Dedifferentiated amniotic fluid mesenchymal stem cell (primary cell): ENCODE measurements at regions not wholly inside any gene's neighbourhood (a gene's known extent, or its start where the extent isn't known, plus 50 kb on each side); places are given as distances from the start of the nearest gene placed in this dataset.
"Not testable (repeated sequence)": the region's sequence is repeated elsewhere in the genome, so short reads cannot be mapped to it uniquely, and the experiment has no call there.

Source experiments
- DNase-seq: peaks from one replicate; pipeline ENCODE4 v3.0.0-alpha.2; 2016; ENCODE audit errors: extremely low spot score

- DNase-seq = no peak
Measured at GRCh38 chr16:59114790-59115189, 380.7 kb upstream of the GOT2 start.

- no peak for DNase-seq
Measured at GRCh38 chr16:59113004-59113670, 379.0 kb upstream of the GOT2 start.

GRCh38 chr16:59111280-59111679, 377.2 kb upstream of the GOT2 start:
- DNase-seq = no peak

DNA sequence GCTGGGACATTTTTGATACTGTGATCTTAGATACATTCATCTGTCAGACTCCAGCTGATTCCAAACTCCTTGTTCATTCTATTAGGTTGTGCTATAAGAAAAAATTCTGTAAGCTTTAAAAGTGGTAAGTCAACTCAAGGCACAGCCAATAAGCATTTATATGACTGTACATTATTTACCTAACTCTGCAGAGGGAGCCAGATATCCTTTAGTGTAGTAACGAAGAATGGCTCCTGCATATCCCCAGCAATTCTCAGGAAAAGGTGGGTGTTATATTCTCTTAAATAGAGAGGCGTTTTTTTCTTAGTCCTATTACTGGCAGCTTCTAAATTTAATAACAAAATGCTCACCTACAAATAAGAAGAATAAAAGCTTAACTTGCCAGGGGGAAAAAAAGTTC, 374.3 kb upstream of the GOT2 start:
- DNase-seq = no peak

DNA sequence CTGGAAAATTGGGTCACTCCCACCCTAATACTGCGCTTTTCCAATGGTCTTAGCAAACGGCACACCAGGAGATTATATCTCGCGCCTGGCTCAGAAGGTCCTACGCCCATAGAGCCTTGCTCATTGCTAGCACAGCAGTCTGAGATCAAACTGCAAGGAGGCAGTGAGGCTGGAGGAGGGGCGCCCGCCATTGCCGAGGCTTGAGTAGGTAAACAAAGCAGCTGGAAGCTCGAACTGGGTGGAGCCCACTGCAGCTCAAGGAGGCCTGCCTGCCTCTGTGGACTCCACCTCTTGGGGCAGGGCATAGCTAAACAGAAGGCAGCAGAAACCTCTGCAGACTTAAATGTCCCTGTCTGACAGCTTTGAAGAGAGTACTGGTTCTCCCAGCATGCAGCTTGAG, 362.6 kb upstream of the GOT2 start:
- DNase-seq = not testable (repeated sequence)

DNA sequence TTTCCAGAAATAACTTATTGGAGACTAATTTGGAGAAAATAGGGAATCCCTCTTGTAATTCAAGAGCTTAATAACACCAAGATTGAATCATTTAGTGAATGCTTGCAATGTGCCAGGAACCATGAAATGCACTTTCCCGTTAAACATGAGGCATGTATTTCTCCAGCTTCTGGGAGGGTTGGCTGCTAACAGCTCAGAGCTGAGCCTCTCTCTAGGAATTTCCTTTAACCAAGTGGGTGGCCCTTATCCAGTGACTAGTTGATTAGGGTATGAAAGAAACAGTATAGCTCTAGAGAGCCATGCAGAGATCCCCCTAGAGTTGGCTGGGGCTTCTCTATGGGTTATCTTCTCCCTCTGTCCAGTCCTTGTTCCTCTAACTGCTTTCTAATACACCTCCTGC, 356.4 kb upstream of the GOT2 start:
- DNase-seq = no peak

- no peak for DNase-seq
Measured at GRCh38 chr16:59088431-59088830, 354.3 kb upstream of the GOT2 start.

GRCh38 chr16:59087641-59088040, 353.5 kb upstream of the GOT2 start:
- no peak for DNase-seq

GRCh38 chr16:59067205-59067604, 333.1 kb upstream of the GOT2 start:
- no peak for DNase-seq

DNA sequence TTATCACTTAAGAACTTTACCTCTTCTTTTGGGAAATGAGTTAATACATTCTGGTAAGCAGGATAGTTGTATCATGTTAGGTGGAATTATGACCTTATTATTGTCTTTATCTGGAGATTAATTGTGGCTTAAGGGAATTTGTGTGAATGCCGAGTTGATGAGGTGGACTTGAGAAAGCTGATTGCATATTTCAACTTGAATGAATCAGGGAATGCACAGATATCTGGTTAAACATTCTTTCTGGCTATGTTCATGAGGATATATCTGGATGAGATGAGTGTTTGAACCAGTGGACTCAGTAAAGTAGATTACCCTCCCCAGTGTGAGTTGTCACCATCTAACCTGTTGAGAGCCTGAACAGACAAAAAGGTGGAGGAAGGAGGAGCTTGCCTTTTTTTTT, 326.1 kb upstream of the GOT2 start:
- peak; percentile 28 for DNase-seq

DNA sequence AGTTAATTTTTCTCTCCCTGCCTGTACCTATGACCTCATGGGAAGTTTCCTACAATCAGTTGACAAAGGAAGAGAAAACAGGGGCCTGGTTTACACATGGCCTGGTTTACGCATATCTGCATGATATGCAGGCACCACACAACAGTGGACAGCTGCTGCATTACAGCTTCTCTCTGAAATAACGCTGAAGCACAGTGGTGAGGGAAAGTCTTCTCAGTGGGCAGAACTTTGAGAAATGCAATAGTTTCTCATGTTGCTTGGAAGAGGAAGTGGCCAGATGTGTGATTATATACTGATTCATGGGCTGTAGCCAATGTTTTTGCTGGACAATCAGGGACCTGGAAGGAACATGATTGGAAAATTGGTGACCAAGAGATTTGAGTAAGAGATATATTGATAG, 324.1 kb upstream of the GOT2 start:
- no peak for DNase-seq

DNA sequence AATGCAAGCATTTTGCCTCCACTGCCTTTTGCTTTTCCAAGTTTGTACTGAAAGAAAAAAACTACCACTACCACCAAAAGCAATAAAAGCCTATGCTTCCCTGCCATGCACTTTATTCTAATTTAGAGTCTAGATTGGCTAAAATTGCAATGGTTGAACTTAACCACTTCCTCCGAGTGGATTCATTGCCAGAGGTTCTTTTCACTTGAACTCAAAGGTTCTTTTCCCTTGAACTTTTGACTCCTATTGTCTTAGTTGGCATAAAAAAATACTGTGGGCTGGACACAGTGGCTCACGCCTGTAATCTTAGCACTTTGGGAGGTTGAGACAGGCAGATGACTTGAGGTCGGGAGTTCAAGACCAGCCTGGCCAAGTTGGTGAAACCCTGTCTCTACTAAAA, 319.8 kb upstream of the GOT2 start:
- DNase-seq = no peak

DNA sequence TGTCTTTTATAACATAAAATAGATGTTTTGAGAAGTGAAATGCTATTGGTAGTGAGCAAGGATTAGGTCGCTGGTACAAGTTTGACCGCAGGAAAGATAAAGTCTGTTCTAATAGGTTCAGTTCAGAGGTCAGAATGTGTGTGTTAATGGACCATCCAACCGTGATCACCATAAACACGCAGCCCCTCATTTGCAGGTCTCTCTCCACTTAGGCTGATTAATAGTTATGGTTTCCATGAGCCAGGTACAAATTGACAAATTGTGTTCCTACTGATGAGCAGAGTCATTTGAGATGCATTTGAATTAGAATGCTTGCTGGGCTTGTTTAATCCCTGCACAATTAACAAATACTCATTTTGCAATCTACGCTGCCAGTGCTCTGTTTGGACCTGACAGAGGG, 318.1 kb upstream of the GOT2 start:
- DNase-seq = no peak

- no peak for DNase-seq
Measured at GRCh38 chr16:59048876-59049275, 314.8 kb upstream of the GOT2 start.

- DNase-seq = no peak
Measured at GRCh38 chr16:59047114-59047513, 313.0 kb upstream of the GOT2 start.

DNA sequence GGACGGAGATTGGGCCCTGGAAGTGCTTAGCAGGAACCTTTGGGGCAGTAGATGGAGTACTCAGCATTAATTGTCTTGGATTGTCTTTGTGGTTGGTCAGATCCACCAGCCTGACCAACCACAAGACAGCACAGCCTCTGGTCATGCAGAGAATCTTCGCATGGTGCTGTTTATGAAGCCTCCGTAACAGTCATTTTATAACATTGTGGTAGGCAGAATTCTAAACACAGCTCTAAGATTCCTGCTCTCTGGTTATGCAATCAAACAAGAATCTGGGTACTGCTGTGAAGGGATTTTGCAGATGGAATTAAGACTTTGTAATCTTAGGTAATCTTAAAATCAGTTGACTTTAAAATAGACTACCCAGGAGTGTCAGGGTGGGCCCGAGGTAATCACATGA, 312.2 kb upstream of the GOT2 start:
- no peak for DNase-seq

GRCh38 chr16:59045501-59045900, 311.4 kb upstream of the GOT2 start:
- no peak for DNase-seq

DNA sequence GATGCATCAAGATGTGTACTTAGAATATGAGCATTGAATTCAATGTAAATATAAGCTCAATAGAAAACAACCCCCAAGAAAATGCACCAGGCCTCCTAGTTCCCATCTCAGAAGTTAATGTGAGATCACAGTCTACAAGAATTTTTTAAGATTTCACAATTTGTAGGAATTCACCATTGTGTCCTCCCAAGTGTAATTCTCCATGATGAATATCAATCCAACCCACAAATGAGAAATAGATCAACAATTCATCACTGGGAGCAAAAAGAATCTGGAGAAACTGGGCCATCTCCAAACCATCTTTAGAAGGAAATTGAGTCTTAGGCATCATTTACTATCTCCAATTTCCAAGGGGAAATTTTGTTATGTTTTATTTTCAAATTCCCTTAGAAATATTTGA, 310.5 kb upstream of the GOT2 start:
- no peak for DNase-seq

- DNase-seq = no peak
Measured at GRCh38 chr16:59042301-59042700, 308.2 kb upstream of the GOT2 start.

GRCh38 chr16:59039066-59039720, 305.1 kb upstream of the GOT2 start:
- DNase-seq = no peak

DNA sequence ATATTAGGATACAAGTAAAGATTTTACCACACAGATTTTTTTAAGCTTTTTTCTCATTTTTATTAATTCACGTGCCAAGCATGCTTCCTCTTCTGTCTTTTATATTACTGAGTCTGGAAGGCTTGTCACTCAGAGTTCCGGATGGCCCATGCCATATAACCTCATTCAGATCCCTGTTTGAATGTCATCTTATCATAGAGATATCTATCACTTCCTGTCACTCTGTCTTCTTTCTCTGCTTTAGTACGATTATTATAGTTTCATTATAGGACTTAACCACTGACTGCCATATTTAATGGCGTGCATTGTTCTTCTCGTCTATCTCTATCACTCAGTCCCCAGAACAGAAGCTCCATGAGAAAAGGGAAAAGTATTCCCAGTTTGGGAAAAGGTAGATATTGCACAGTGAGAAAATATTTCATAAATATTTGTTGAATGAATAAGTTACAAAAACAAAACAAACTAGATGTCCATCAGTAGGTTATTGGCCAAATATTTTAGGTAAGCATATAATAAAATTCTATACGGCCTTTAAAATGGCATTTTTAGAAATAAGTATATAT, 296.9 kb upstream of the GOT2 start:
- no peak for DNase-seq

GRCh38 chr16:59021751-59022150, 287.6 kb upstream of the GOT2 start:
- DNase-seq = no peak

GRCh38 chr16:59013930-59014329, 279.8 kb upstream of the GOT2 start:
- no peak for DNase-seq

GRCh38 chr16:58999762-59000161, 265.6 kb upstream of the GOT2 start:
- DNase-seq = no peak
